Activated T-cell treated with anti-CD3 and anti-CD28 coated beads, Interleukin-2, amount 50 U/mL, for 72 hours (primary cell): ENCODE measurements at regions not wholly inside any gene's neighbourhood (a gene's known extent, or its start where the extent isn't known, plus 50 kb on each side); places are given as distances from the start of the nearest gene placed in this dataset.

ENCODE experiments used
- ATAC-seq, 2 donors: fragments of 150-1000 bp; cut with Tn5 transposase; replicated peaks in 1 of 2; 2 replicates each; pipeline ENCODE4 v1.10.0; 2021; ENCODE audit warnings: moderate library complexity in 2 of 2, mild to moderate bottlenecking in 1 of 2
- DNase-seq, 2 donors: peaks; one replicate each; pipeline ENCODE4 v3.0.0; 2021 to 2022; ENCODE audit warnings: mixed read lengths in 1 of 2
- H3K27ac Mint-ChIP-seq: one replicate; pipeline ENCODE4 v1.8.0; 2022; ENCODE audit warnings: mild to moderate bottlenecking, moderate library complexity, mixed read lengths
- H3K27me3 Mint-ChIP-seq: one replicate; pipeline ENCODE4 v1.8.0; 2022; ENCODE audit warnings: low read depth, mixed read lengths
- H3K36me3 Mint-ChIP-seq, 2 donors: one replicate each; pipeline ENCODE4 v1.8.0; 2022; ENCODE audit warnings: mixed read lengths in 2 of 2, mild to moderate bottlenecking in 1 of 2; ENCODE audit not compliant: insufficient read depth in 2 of 2
- H3K4me1 Mint-ChIP-seq: one replicate; pipeline ENCODE4 v1.8.0; 2022; ENCODE audit warnings: low read depth, mixed read lengths
- H3K4me3 Mint-ChIP-seq, 2 donors: one replicate each; pipeline ENCODE4 v1.8.0; 2022; ENCODE audit warnings: mild to moderate bottlenecking in 2 of 2, mixed read lengths in 2 of 2, moderate library complexity in 2 of 2
- H3K9me3 Mint-ChIP-seq, 2 donors: one replicate each; pipeline ENCODE4 v1.8.0; 2022; ENCODE audit warnings: mixed read lengths in 2 of 2

GRCh38 chr14:103214461-103214958 lies 91.2 kb downstream of the TNFAIP2 start:
- Mint-ChIP-seq H3K27ac (no peak overlapping the region), H3K4me1 (no peaks in the 10 kb centered on the region), H3K36me3 (no peaks in the 10 kb centered on the region), H3K4me3 (no peak overlapping the region), H3K27me3 (peaks cover 43% of the 10 kb centered on the region), H3K9me3 (no peaks in the 10 kb centered on the region)
- ATAC-seq (no peak), DNase-seq (no peak)

DNA sequence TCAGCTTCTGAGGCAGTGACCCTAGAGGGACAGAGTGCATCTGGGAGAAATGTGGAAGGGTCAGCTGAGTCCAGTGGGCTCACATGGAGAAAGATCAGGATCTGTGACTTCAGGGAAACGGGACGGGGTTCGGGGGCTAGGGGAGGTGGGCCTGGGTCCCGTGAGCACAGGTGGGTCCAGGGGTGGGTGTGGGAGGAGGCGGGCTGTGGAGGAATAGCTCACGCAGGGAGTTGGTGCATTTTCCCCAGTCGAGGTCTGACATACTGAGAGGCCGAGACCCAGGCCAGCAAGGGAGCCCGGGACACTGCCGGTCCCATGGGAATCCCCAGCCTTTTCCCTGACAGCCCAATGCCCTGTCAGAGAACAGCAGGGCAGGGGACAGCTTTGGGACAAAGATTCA lies 93.1 kb downstream of the TNFAIP2 start:
- peaks cover 45% of the 10 kb centered on the region for H3K27me3 Mint-ChIP-seq
- H3K4me1 Mint-ChIP-seq: no peaks in the 10 kb centered on the region
- H3K36me3 Mint-ChIP-seq: no peaks in the 10 kb centered on the region
- ATAC-seq: no peak
- H3K27ac Mint-ChIP-seq: no peak overlapping the region
- H3K9me3 Mint-ChIP-seq: no peaks in the 10 kb centered on the region
- no peak overlapping the region for H3K4me3 Mint-ChIP-seq
- DNase-seq: no peak

GRCh38 chr14:103216857-103217256 lies 93.6 kb downstream of the TNFAIP2 start:
- Mint-ChIP-seq H3K4me3 (no peak overlapping the region), H3K4me1 (no peaks in the 10 kb centered on the region), H3K27ac (no peak overlapping the region), H3K36me3 (no peaks in the 10 kb centered on the region), H3K27me3 (peaks cover 49% of the 10 kb centered on the region), H3K9me3 (no peaks in the 10 kb centered on the region)
- DNase-seq (no peak), ATAC-seq (no peak)

- H3K36me3 Mint-ChIP-seq: no peaks in the 10 kb centered on the region
- DNase-seq (no peak), ATAC-seq (no peak)
- no peaks in the 10 kb centered on the region for H3K4me1 Mint-ChIP-seq
- H3K4me3 Mint-ChIP-seq: no peak overlapping the region
- H3K27me3 Mint-ChIP-seq: peaks cover 46% of the 10 kb centered on the region
- no peaks in the 10 kb centered on the region for H3K9me3 Mint-ChIP-seq
- no peak overlapping the region for H3K27ac Mint-ChIP-seq
Measured at GRCh38 chr14:103217538-103217937, 94.3 kb downstream of the TNFAIP2 start.

DNA sequence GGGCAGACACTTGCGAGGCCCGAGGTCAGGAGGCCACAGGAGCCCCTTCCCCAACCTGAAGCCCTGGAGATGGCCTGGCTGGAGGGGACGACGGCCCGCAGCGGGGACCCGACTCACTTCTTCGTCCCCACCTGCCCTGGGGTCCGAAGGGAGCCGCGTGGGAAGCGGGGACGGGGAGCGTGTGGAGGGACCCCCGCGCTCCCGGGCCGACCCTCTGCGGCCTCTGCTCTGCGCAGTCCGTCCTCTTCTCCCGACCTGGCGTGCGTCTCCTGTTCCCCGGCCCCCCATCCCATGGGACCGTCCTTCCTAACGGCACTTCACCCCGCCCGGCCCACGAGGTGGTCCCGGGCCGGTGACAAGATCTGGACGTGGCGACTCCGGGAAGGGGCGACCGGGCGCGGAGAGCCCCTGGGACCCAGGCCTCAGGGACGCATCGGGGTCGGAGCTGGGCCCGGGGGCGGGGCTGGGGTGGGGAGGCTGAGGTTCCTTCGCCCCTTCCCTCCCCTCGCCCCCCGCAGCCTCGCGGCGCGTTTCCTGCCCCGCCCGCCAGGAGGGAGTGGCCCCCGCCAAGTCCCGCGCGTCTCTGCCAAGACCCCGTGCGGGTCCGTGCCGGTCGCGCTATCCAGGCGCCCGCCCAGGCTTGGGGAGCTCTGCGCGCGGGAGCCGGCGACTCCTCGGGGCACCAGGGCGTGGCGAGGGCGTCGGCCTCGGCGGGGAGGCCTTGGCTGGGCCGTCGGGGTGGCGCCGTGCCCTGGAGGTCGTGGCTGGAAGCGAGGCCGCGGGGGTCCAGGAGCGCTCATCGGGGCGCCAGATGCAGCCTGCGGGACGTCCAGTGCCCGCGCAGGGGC lies 97.1 kb downstream of the TNFAIP2 start:
- DNase-seq (no peak), ATAC-seq (no peak)
- no peaks in the 10 kb centered on the region for H3K36me3 Mint-ChIP-seq
- H3K27ac Mint-ChIP-seq: no peak overlapping the region
- H3K4me3 Mint-ChIP-seq: no peak overlapping the region
- H3K9me3 Mint-ChIP-seq: no peaks in the 10 kb centered on the region
- peaks cover 46% of the 10 kb centered on the region for H3K27me3 Mint-ChIP-seq
- no peaks in the 10 kb centered on the region for H3K4me1 Mint-ChIP-seq

GRCh38 chr14:103220982-103221641 lies 97.9 kb downstream of the TNFAIP2 start:
- peaks cover 44% of the 10 kb centered on the region for H3K27me3 Mint-ChIP-seq
- no peaks in the 10 kb centered on the region for H3K9me3 Mint-ChIP-seq
- no peaks in the 10 kb centered on the region for H3K4me1 Mint-ChIP-seq
- H3K4me3 Mint-ChIP-seq: no peak overlapping the region
- DNase-seq: no peak
- no peak overlapping the region for H3K27ac Mint-ChIP-seq
- ATAC-seq: no peak
- no peaks in the 10 kb centered on the region for H3K36me3 Mint-ChIP-seq

DNA sequence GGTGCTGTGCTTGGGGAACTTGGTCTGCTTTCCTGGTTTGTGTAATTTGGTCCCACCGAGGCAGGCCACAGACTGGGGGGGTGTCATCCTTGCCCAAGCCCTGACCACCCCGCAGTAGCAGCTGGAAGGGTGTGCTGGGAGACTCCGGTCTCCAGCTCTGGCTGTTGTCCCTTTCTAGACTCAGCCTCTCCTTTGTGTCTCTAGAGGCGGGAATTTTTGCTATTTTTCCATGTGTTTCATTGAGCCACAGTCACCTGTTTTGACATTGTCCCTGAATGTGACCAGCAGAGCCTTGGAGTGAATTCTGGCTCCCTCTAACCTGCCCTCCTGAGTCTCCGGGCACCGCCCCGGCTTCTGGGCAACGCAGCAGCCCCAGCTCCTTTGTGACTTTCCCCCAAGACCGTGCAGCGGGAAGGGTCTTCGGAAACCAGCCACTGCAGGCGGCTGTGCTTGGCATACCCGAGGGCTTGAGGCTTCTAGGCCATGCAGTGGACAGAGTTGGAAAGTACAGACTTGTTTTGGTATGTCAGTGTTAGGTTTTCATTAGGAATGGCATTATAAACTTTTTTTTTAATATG lies 98.6 kb downstream of the TNFAIP2 start:
- Mint-ChIP-seq H3K27ac (no peak overlapping the region), H3K36me3 (no peaks in the 10 kb centered on the region), H3K4me1 (no peaks in the 10 kb centered on the region), H3K27me3 (peaks cover 47% of the 10 kb centered on the region), H3K9me3 (no peaks in the 10 kb centered on the region), H3K4me3 (no peak overlapping the region)
- ATAC-seq (no peak), DNase-seq (no peak)

- Mint-ChIP-seq H3K27me3 (peaks cover 38% of the 10 kb centered on the region), H3K36me3 (no peaks in the 10 kb centered on the region), H3K4me1 (no peaks in the 10 kb centered on the region), H3K4me3 (no peak overlapping the region), H3K27ac (no peak overlapping the region), H3K9me3 (no peaks in the 10 kb centered on the region)
- ATAC-seq (no peak), DNase-seq (no peak)
Measured at GRCh38 chr14:103223818-103224352, 100.6 kb downstream of the TNFAIP2 start.

DNA sequence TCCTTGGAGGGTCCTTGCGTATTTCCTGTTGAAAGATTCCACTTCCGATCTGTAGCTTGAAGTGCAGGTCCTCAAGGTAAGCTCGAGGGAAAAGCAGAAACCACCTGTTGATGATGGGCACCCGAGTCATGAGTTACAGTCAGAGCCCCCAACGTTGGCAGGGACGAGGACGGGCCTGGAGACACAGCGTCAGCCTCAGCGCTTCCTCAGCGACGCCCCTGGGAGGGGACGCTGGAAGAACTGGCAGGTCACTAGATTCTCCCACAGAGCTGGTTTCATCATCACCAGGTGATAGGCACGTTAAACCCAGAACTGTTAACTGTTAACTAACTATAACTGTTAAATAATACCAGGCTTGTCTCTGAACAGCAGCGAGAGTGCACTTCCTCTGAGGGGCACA lies 101.8 kb downstream of the TNFAIP2 start:
- H3K9me3 Mint-ChIP-seq: no peaks in the 10 kb centered on the region
- no peaks in the 10 kb centered on the region for H3K36me3 Mint-ChIP-seq
- DNase-seq: no peak
- H3K4me3 Mint-ChIP-seq: no peak overlapping the region
- H3K4me1 Mint-ChIP-seq: no peaks in the 10 kb centered on the region
- no peak overlapping the region for H3K27ac Mint-ChIP-seq
- no peak for ATAC-seq
- peaks cover 27% of the 10 kb centered on the region for H3K27me3 Mint-ChIP-seq

DNA sequence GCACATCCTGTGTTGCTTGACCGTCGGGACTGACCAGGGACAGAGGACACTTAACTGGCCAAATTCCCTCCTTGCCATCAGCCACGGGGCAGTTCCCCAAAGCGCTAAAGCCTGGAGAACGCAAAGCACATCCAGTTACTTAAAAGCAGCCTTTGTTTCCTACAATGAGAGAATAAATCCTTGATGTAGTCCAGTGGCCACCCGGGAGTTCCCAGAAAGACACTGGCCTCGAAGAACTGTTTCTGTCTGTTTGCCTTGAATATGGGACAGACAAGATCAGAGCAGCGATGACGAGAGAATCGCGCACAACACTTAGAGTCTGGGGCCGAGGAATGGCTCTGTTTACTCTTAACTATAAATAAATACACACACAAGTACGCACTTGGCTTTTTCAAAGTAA lies 102.2 kb downstream of the TNFAIP2 start:
- Mint-ChIP-seq H3K4me3 (no peak overlapping the region), H3K9me3 (no peaks in the 10 kb centered on the region), H3K27ac (no peak overlapping the region), H3K4me1 (no peaks in the 10 kb centered on the region), H3K27me3 (peaks cover 27% of the 10 kb centered on the region), H3K36me3 (no peaks in the 10 kb centered on the region)
- DNase-seq (no peak), ATAC-seq (no peak)

- no peak for ATAC-seq
- no peak for DNase-seq
- Mint-ChIP-seq H3K27ac (no peak overlapping the region), H3K4me3 (no peak overlapping the region), H3K4me1 (no peaks in the 10 kb centered on the region), H3K27me3 (peaks cover 19% of the 10 kb centered on the region), H3K36me3 (no peaks in the 10 kb centered on the region), H3K9me3 (no peaks in the 10 kb centered on the region)
Measured at GRCh38 chr14:103227094-103227768, 104.0 kb downstream of the TNFAIP2 start.

DNA sequence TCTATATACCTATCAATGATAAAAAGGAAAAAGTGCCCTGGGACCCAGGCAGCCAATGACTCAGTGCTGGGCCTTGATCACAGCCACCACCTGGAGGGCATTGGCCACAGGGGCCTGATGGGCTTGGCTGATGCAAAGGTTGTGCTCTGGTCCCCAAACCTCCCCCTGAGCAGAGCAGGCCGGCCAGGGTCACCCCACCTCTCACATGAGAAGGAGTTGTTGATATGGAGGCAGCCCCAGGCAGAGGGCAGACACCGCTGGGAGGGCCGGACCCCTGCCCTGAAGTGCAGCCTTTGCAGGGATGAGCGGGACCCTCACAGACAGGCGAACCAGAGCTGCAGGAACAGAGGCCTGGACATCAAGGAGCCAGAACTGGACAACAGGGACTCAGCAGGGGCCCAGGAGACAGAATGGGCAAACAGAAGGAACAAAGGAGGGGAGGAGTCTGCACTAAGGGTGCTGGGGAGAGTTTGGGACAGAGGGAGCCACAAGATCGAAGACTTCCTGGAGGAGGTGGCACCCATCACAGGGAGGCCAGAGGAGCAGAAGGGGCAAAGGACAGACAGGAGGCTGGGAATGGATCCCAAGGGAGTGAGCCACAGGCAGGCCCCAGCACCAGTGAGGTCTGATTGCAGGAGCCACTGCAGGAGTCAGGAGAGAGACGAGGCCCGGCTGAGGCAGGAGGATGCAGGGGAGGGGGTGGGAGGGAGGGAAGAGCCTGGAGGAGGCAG lies 105.0 kb downstream of the TNFAIP2 start:
- ATAC-seq (no peak), DNase-seq (no peak)
- H3K4me3 Mint-ChIP-seq: no peak overlapping the region
- H3K9me3 Mint-ChIP-seq: no peaks in the 10 kb centered on the region
- no peaks in the 10 kb centered on the region for H3K4me1 Mint-ChIP-seq
- H3K27ac Mint-ChIP-seq: no peak overlapping the region
- H3K27me3 Mint-ChIP-seq: peaks cover 19% of the 10 kb centered on the region
- H3K36me3 Mint-ChIP-seq: no peaks in the 10 kb centered on the region
